ENCODE measurements at regions not wholly inside any gene's neighbourhood (a gene's known extent, or its start where the extent isn't known, plus 50 kb on each side); places are given as distances from the start of the nearest gene placed in this dataset.
A peak's percentile ranks its signal among the peaks of the same experiment; 100 is the strongest.

- no peak for DNase-seq (ENCODE audit: extremely low read depth, low read depth)
- no peak for TF ChIP-seq CTCF (IDR thresholded peaks at IDR 0.05; ENCODE audit: low read depth, low read length)
Observed at GRCh38 chr15:58329781-58330671, 101.8 kb upstream of the LIPC start.

- TF ChIP-seq CTCF (IDR thresholded peaks at IDR 0.05; ENCODE audit: low read depth, low read length), result no peak
- DNase-seq (ENCODE audit: extremely low read depth, low read depth), result no peak
Observed at GRCh38 chr15:58330741-58331559, 100.8 kb upstream of the LIPC start.

- no peak for TF ChIP-seq CTCF (IDR thresholded peaks at IDR 0.05; ENCODE audit: low read depth, low read length)
- no peak for DNase-seq (ENCODE audit: extremely low read depth, low read depth)
Observed at GRCh38 chr15:58331560-58331912, 100.3 kb upstream of the LIPC start.

- peak; percentile 99 for DNase-seq (ENCODE audit: extremely low read depth, low read depth)
- TF ChIP-seq CTCF (IDR thresholded peaks at IDR 0.05; ENCODE audit: low read depth, low read length), result no peak
Observed at GRCh38 chr15:58331913-58332675, 99.7 kb upstream of the LIPC start.

- TF ChIP-seq CTCF (IDR thresholded peaks at IDR 0.05; ENCODE audit: low read depth, low read length), result no peak
- DNase-seq (ENCODE audit: extremely low read depth, low read depth), result no peak
Observed at GRCh38 chr15:58332676-58333400, 99.0 kb upstream of the LIPC start.

DNA sequence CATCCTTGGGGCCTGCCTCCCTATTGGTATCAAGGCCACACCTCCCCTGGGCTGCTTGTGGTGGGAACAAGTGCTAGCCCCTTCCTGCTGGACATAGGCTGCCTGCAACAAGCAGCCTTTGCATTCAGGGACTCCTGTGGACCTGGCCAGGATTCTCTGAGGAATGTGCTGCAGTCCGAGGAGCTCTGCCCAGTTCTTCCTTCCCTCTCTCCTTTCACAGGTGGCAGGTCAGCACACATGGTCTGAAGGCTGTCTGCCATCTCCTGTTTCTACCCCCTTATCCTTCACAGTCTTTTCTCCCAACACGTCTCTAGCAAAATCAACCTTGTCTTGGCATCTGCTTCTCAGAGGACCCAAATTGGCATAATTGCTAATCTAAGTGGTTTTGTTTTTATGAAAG, 97.0 kb upstream of the LIPC start:
- TF ChIP-seq CTCF (IDR thresholded peaks at IDR 0.05; ENCODE audit: low read depth, low read length), result no peak
- no peak for DNase-seq (ENCODE audit: extremely low read depth, low read depth)
